ENCODE measurements at regions not wholly inside any gene's neighbourhood (a gene's known extent, or its start where the extent isn't known, plus 50 kb on each side); places are given as distances from the start of the nearest gene placed in this dataset.

DNA sequence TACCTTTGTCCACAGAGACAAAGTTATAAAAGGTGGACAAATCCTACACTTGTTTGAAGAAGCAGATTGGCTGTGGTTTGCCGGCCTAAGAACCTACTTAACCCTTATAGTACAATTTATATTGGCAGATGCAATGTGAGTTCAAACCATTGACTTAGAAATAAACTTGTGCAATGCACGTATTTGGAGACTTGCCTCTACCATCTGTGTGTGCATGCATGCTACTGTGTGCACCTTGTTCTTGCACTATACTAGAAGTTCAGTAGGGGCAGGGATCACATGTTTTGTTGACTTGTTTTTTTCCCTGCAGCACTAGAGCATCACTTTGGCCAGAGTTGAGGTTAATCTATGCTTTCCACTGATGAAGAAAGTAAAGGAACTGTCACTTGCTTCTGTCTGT lies 163.1 kb upstream of the SERP2 start:
- TF ChIP-seq, protein P1, sequence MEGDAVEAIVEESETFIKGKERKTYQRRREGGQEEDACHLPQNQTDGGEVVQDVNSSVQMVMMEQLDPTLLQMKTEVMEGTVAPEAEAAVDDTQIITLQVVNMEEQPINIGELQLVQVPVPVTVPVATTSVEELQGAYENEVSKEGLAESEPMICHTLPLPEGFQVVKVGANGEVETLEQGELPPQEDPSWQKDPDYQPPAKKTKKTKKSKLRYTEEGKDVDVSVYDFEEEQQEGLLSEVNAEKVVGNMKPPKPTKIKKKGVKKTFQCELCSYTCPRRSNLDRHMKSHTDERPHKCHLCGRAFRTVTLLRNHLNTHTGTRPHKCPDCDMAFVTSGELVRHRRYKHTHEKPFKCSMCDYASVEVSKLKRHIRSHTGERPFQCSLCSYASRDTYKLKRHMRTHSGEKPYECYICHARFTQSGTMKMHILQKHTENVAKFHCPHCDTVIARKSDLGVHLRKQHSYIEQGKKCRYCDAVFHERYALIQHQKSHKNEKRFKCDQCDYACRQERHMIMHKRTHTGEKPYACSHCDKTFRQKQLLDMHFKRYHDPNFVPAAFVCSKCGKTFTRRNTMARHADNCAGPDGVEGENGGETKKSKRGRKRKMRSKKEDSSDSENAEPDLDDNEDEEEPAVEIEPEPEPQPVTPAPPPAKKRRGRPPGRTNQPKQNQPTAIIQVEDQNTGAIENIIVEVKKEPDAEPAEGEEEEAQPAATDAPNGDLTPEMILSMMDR (IDR thresholded peaks at IDR 0.05; ENCODE audit: insufficient read depth, low read length, poor library complexity, severe bottlenecking): no peak
- Histone ChIP-seq H3K27me3 (replicated peaks; ENCODE audit: control insufficient read depth, insufficient read depth, low read length) (peaks cover 2% of the 10 kb centered on the region; the same call in 1 of the 2 replicates), H3K4me3 (replicated peaks; ENCODE audit: low read depth, low read length) (no peak overlapping the region), H3K36me3 (ENCODE audit: control insufficient read depth, insufficient read depth, low read length) (no peaks in the 10 kb centered on the region)
- DNase-seq (ENCODE audit: extremely low read depth, insufficient read length): no peak

DNA sequence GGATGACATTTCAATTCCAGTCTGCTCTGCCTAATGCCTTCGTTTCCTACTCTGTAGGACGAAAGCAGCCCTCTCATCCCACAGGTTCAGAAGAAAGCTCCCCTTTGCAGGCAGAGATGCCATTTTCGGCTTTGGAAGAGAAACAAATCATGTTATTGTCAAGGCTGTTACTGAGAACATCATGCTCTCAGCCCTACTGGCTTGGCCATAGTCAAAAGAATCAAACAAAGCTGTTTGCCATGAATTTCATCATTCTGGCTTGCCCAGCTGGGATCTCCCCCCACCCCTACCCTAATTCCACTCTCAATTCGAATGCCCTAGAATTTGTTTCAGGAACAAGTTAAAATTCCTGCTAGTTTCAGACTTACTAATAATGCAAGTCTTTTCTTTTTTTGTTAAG lies 162.3 kb upstream of the SERP2 start:
- TF ChIP-seq, protein P1 (IDR thresholded peaks at IDR 0.05; ENCODE audit: insufficient read depth, low read length, poor library complexity, severe bottlenecking): no peak
- Histone ChIP-seq H3K4me3 (replicated peaks; ENCODE audit: low read depth, low read length) (no peak overlapping the region), H3K36me3 (ENCODE audit: control insufficient read depth, insufficient read depth, low read length) (no peaks in the 10 kb centered on the region), H3K27me3 (replicated peaks; ENCODE audit: control insufficient read depth, insufficient read depth, low read length) (peaks cover 2% of the 10 kb centered on the region; the same call in 1 of the 2 replicates)
- DNase-seq (ENCODE audit: extremely low read depth, insufficient read length): no peak

DNA sequence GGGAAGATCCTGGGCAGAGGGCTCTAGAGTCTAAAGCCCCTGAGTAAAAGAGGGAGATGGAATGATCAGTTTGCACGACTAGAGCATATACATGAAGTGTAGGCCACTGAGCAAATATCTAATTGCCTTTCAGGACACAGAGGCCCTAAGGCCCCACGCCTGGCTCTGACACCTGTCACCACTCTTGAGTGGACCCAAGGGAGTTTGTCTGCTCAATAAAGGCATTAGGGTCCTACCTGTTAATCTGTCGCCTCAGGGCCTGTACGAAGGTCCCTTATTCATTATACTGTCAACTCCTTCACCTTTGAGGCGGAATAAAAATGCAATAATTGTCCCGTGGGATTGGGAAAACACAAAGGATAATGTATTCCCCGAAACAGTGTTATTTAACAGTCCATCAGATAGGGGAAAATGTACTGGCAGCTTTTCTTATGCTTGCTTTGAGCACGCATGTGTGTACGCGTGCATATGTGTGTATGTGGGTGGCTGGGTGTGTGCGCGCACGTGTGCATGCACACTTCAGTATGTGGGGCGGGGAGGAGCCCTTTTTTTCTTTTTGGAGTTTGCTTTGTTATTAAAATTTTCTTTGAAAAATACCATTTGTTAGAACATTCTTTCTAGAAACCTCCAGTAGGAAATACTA lies 161.8 kb upstream of the SERP2 start:
- no peak for DNase-seq (ENCODE audit: extremely low read depth, insufficient read length)
- H3K36me3 ChIP-seq (ENCODE audit: control insufficient read depth, insufficient read depth, low read length): no peaks in the 10 kb centered on the region
- H3K4me3 ChIP-seq (replicated peaks; ENCODE audit: low read depth, low read length): no peak overlapping the region
- peaks cover 2% of the 10 kb centered on the region; the same call in 1 of the 2 replicates for H3K27me3 ChIP-seq (replicated peaks; ENCODE audit: control insufficient read depth, insufficient read depth, low read length)
- TF ChIP-seq, protein P1 (IDR thresholded peaks at IDR 0.05; ENCODE audit: insufficient read depth, low read length, poor library complexity, severe bottlenecking): no peak

DNA sequence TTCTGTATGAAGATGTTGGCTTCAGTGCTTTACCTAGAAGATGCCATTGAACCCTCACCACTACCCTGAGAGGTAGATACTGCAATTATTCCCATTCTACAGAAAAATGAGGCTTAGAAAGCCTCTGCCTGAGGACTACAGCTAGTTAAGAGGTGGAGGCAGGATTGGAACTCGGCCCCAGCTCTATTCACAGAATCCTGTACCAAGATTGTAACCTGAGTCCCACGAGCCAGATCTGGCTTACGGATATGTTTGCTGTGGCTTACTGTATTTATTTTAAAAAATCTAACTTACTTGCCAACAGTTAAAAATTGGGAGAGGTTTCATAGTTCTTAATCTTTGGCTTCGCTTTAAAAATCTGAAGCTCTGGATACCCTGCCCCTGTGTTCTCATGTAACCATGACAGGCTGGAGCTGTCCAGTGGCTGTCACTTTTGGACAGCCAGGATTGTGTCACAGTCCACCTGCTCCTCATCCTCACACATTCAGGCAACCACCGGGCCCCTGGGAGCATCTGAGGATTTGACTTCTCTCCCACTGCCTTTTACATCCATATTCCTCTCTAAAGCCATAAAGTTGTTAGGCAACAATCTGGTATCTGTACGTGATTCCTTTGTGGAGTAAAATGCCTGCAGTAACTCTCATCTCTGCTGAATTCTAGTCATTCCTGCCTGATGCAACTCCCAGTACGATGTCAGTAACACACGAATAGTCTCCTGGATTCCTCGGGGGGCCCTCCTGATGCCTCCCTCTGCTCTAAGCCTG lies 160.8 kb upstream of the SERP2 start:
- Histone ChIP-seq H3K27me3 (replicated peaks; ENCODE audit: control insufficient read depth, insufficient read depth, low read length) (peaks cover 2% of the 10 kb centered on the region; the same call in 1 of the 2 replicates), H3K36me3 (ENCODE audit: control insufficient read depth, insufficient read depth, low read length) (no peaks in the 10 kb centered on the region), H3K4me3 (replicated peaks; ENCODE audit: low read depth, low read length) (no peak overlapping the region)
- TF ChIP-seq, protein P1 (IDR thresholded peaks at IDR 0.05; ENCODE audit: insufficient read depth, low read length, poor library complexity, severe bottlenecking): no peak
- no peak for DNase-seq (ENCODE audit: extremely low read depth, insufficient read length)

DNA sequence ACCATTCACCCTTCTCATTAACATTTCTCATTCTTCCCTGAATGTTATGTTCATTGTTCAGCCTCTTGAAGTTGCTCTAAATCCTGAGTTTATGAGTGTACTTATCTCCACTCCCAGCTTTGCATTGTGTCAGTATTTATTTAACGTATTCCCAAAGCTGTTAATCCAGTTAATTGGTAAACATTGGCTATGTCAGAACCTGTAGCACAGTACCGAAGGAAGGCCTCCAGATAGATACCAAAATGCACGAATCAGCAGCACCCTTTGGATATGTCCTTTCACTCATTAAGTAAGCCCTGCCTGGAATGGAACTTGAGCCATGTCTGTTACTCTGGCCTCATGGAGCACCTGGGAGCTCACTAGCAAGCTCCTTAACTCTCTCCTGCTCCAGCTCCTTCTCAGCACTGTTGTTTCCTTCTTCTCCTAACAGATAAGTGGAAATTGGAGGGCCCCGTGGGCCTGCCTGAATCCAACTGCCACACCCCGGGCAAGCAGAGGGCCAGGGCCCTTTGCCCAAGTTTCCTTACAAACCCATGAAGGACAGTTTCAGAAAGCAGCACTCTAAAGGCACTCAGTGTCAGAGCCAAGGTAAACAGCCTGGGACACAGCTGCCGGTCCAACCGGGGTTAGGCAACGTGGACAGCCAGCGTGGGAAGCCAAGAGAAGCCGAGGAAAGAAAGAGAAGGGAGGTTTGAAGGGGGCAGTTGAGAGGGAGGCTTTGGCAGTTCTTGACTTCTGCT lies 155.0 kb upstream of the SERP2 start:
- no peak for DNase-seq (ENCODE audit: extremely low read depth, insufficient read length)
- no peaks in the 10 kb centered on the region for H3K27me3 ChIP-seq (replicated peaks; ENCODE audit: control insufficient read depth, insufficient read depth, low read length)
- TF ChIP-seq, protein P1 (IDR thresholded peaks at IDR 0.05; ENCODE audit: insufficient read depth, low read length, poor library complexity, severe bottlenecking): no peak
- no peaks in the 10 kb centered on the region for H3K36me3 ChIP-seq (ENCODE audit: control insufficient read depth, insufficient read depth, low read length)
- no peak overlapping the region for H3K4me3 ChIP-seq (replicated peaks; ENCODE audit: low read depth, low read length)

Data from GM06990 (cell line).